ENCODE measurements at regions not wholly inside any gene's neighbourhood (a gene's known extent, or its start where the extent isn't known, plus 50 kb on each side); places are given as distances from the start of the nearest gene placed in this dataset.

- Histone ChIP-seq H3K27me3 (ENCODE audit: control insufficient read depth, insufficient read depth, low read length) (no peaks in the 10 kb centered on the region), H3K4me3 (ENCODE audit: low read depth, low read length) (no peak overlapping the region), H3K36me3 (ENCODE audit: control insufficient read depth, insufficient read depth, low read length) (no peaks in the 10 kb centered on the region)
- TF ChIP-seq, protein P1, sequence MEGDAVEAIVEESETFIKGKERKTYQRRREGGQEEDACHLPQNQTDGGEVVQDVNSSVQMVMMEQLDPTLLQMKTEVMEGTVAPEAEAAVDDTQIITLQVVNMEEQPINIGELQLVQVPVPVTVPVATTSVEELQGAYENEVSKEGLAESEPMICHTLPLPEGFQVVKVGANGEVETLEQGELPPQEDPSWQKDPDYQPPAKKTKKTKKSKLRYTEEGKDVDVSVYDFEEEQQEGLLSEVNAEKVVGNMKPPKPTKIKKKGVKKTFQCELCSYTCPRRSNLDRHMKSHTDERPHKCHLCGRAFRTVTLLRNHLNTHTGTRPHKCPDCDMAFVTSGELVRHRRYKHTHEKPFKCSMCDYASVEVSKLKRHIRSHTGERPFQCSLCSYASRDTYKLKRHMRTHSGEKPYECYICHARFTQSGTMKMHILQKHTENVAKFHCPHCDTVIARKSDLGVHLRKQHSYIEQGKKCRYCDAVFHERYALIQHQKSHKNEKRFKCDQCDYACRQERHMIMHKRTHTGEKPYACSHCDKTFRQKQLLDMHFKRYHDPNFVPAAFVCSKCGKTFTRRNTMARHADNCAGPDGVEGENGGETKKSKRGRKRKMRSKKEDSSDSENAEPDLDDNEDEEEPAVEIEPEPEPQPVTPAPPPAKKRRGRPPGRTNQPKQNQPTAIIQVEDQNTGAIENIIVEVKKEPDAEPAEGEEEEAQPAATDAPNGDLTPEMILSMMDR (IDR thresholded peaks at IDR 0.05; ENCODE audit: insufficient read depth, low read depth, low read length): no peak
- POLR2A ChIA-PET: no interaction called here
- DNase-seq (ENCODE audit: low read depth): no peak
- CTCF ChIA-PET: no interaction called here
Observed at GRCh38 chr3:176302271-176302670, 895.0 kb downstream of the TBL1XR1 start.

DNA sequence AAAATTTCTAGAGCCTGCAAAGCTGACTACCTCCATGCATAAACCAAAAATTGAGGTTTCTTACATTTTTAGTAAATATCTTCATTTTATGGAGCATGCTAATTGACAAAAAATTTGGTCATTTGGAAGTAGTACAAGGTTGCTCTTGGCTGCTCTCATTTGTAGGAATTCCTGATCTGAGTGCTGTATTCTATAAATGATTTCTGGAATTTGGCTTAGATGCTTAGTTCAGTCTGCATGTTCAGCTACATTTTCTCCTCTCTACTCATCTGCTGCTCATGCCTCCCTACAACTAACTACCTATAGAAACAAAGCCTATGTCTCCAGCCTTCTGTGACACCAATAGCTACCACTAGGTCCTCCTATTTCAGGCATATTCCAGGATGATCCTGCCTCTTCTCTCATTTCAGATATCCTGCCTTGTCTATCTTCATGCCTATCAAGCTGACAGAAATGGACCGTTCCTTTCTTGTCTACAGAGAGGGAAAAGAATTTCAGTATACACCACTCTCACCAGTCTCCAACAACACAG is 901.1 kb downstream of the TBL1XR1 start:
- H3K4me3 ChIP-seq (ENCODE audit: low read depth, low read length): no peak overlapping the region
- POLR2A ChIA-PET: no interaction called here
- TF ChIP-seq, protein P1 (IDR thresholded peaks at IDR 0.05; ENCODE audit: insufficient read depth, low read depth, low read length): no peak
- H3K27me3 ChIP-seq (ENCODE audit: control insufficient read depth, insufficient read depth, low read length): no peaks in the 10 kb centered on the region
- H3K36me3 ChIP-seq (ENCODE audit: control insufficient read depth, insufficient read depth, low read length): no peaks in the 10 kb centered on the region
- CTCF ChIA-PET: interaction anchor here (1.1 kb wide), 1 partner anchor 111 kb away, joined by 3 read pairs; no protein-coding TSS in a partner anchor
- DNase-seq (ENCODE audit: low read depth): peak; percentile 46

GRCh38 chr3:176293276-176293675 is 904.0 kb downstream of the TBL1XR1 start:
- peak; percentile 83 for DNase-seq (ENCODE audit: low read depth)
- ChIA-PET POLR2A (no interaction called here), CTCF (interaction anchor here (0.9 to 1.9 kb wide), 2 partner anchors 9 to 137 kb away, joined by 3 to 5 read pairs; no protein-coding TSS in a partner anchor)
- Histone ChIP-seq H3K27me3 (ENCODE audit: control insufficient read depth, insufficient read depth, low read length) (no peaks in the 10 kb centered on the region), H3K4me3 (ENCODE audit: low read depth, low read length) (no peak overlapping the region), H3K36me3 (ENCODE audit: control insufficient read depth, insufficient read depth, low read length) (no peaks in the 10 kb centered on the region)
- TF ChIP-seq, protein P1 (IDR thresholded peaks at IDR 0.05; ENCODE audit: insufficient read depth, low read depth, low read length): no peak

DNA sequence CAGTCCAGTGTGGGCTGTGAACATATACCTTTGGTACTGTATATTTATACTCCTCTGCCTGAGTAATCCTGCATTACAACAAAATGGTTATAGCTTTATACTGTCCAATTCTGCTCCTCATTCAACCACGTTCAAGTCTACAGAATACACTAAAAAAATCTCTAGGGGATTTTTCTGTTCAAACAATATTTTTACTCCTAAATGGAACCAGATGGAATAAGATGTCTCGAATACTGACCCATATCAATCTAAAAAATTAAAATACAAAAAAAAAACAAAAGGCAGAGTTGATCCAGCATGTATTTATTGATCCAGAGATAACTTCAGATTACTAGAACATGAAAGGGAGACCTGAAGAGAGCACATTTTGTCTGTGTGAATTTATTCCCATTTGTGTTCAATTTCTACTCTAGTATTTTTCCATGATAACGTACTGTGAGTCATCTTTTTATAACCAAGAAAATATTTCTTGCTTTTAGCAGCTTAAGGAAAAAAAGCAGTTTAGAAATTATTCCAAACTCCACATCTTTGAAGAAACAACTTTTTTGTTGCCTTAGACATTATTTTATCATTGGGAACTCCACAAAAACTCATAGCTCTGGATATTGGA is 910.7 kb downstream of the TBL1XR1 start:
- DNase-seq (ENCODE audit: low read depth): peak; percentile 27
- ChIA-PET POLR2A (no interaction called here), CTCF (no interaction called here)
- H3K36me3 ChIP-seq (ENCODE audit: control insufficient read depth, insufficient read depth, low read length): no peaks in the 10 kb centered on the region
- H3K27me3 ChIP-seq (ENCODE audit: control insufficient read depth, insufficient read depth, low read length): no peaks in the 10 kb centered on the region
- TF ChIP-seq, protein P1 (IDR thresholded peaks at IDR 0.05; ENCODE audit: insufficient read depth, low read depth, low read length): no peak
- no peak overlapping the region for H3K4me3 ChIP-seq (ENCODE audit: low read depth, low read length)

DNA sequence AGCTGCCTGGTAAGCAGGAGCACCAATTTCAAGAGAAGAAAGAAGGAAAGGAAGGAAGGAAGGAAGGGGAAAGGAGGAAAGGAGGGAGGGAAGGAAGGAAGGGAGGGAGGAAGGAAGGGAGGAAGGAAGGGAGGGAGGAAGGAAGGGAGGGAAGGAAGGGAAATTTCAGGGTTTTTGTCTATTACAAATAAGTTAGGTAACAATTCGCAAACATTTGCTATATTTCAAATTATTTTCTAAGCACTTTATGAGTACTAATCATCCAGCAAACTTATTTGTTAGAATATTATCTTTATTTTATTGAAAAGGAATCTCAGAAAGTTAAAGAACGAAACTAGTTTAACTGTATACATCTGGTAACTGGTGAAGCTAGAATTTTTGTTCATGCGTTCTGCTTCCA is 921.7 kb downstream of the TBL1XR1 start:
- Histone ChIP-seq H3K36me3 (ENCODE audit: control insufficient read depth, insufficient read depth, low read length) (no peaks in the 10 kb centered on the region), H3K27me3 (ENCODE audit: control insufficient read depth, insufficient read depth, low read length) (no peaks in the 10 kb centered on the region), H3K4me3 (ENCODE audit: low read depth, low read length) (no peak overlapping the region)
- TF ChIP-seq, protein P1 (IDR thresholded peaks at IDR 0.05; ENCODE audit: insufficient read depth, low read depth, low read length): no peak
- ChIA-PET CTCF (interaction anchor here (0.6 kb wide), 1 partner anchor 440 kb away, joined by 3 read pairs; no protein-coding TSS in a partner anchor), POLR2A (no interaction called here)
- no peak for DNase-seq (ENCODE audit: low read depth)
